Neutrophil (primary cell): ENCODE measurements at regions not wholly inside any gene's neighbourhood (a gene's known extent, or its start where the extent isn't known, plus 50 kb on each side); places are given as distances from the start of the nearest gene placed in this dataset.

Experiments
- H3K27ac ChIP-seq: fragments of 200-600 bp; sonication (generic); 2 replicates; pipeline ENCODE4 v1.5.1; 2016; ENCODE audit warnings: mild to moderate bottlenecking, moderate library complexity
- H3K27me3 ChIP-seq: fragments of 200-600 bp; sonication (generic); 2 replicates; pipeline ENCODE4 v1.6.0; 2016; ENCODE audit warnings: mild to moderate bottlenecking
- H3K36me3 ChIP-seq: fragments of 200-600 bp; sonication (generic); 2 replicates; pipeline ENCODE4 v1.5.1; 2017
- H3K4me1 ChIP-seq, 2 experiments: fragments of 200-600 bp in 1 of 2; sonication (generic) in 1 of 2; 1 replicate in 1 of 2; 2 replicates in 1 of 2; pipeline versions ENCODE4 v1.5.1 to v1.6.1; 2013 to 2016; ENCODE audit warnings: low read depth in 1 of 2, low read length in 1 of 2, mild to moderate bottlenecking in 1 of 2, moderate library complexity in 1 of 2; ENCODE audit not compliant: control insufficient read depth in 1 of 2, insufficient read depth in 1 of 2
- H3K4me3 ChIP-seq, 2 experiments: fragments of 200-600 bp in 1 of 2; sonication (generic) in 1 of 2; 1 replicate in 1 of 2; 2 replicates in 1 of 2; pipeline ENCODE4 v1.5.1; 2013 to 2016; ENCODE audit warnings: low read depth in 1 of 2, low read length in 1 of 2, mild to moderate bottlenecking in 1 of 2, moderate library complexity in 1 of 2
- H3K9me3 ChIP-seq: fragments of 200-600 bp; sonication (generic); 2 replicates; pipeline ENCODE4 v1.5.1; 2016
- CTCF ChIP-seq: fragments of 200-600 bp; sonication (generic); IDR thresholded peaks from 2 replicates; pipeline ENCODE4 v1.5.1; 2016; ENCODE audit warnings: antibody characterized with exemption

- Histone ChIP-seq H3K9me3 (no peaks in the 10 kb centered on the region), H3K27me3 (no peaks in the 10 kb centered on the region), H3K36me3 (no peaks in the 10 kb centered on the region), H3K27ac (no peak overlapping the region), H3K4me3 (no peak overlapping the region), H3K4me1 (no peaks in the 10 kb centered on the region)
- TF ChIP-seq CTCF = no peak
Observed at GRCh38 chr6:140174524-140174923, 800.1 kb upstream of the CITED2 start.

- Histone ChIP-seq H3K9me3 (no peaks in the 10 kb centered on the region), H3K4me3 (no peak overlapping the region), H3K27ac (no peak overlapping the region), H3K4me1 (no peaks in the 10 kb centered on the region), H3K27me3 (no peaks in the 10 kb centered on the region), H3K36me3 (no peaks in the 10 kb centered on the region)
- no peak for TF ChIP-seq CTCF
Observed at GRCh38 chr6:140168365-140168764, 793.9 kb upstream of the CITED2 start.

- TF ChIP-seq CTCF = no peak
- no peaks in the 10 kb centered on the region for H3K36me3 ChIP-seq
- H3K9me3 ChIP-seq = no peaks in the 10 kb centered on the region
- H3K4me3 ChIP-seq = no peak overlapping the region
- no peaks in the 10 kb centered on the region for H3K27me3 ChIP-seq
- H3K4me1 ChIP-seq = no peaks in the 10 kb centered on the region
- H3K27ac ChIP-seq = no peak overlapping the region
Observed at GRCh38 chr6:140160909-140161308, 786.5 kb upstream of the CITED2 start.

- no peaks in the 10 kb centered on the region for H3K4me1 ChIP-seq
- TF ChIP-seq CTCF = no peak
- no peak overlapping the region for H3K4me3 ChIP-seq
- H3K36me3 ChIP-seq = no peaks in the 10 kb centered on the region
- H3K27ac ChIP-seq = no peak overlapping the region
- no peaks in the 10 kb centered on the region for H3K27me3 ChIP-seq
- H3K9me3 ChIP-seq = no peaks in the 10 kb centered on the region
Observed at GRCh38 chr6:140160494-140160893, 786.0 kb upstream of the CITED2 start.

GRCh38 chr6:140156131-140156530, 781.7 kb upstream of the CITED2 start:
- Histone ChIP-seq H3K27me3 (no peaks in the 10 kb centered on the region), H3K9me3 (no peaks in the 10 kb centered on the region), H3K4me3 (no peak overlapping the region), H3K27ac (no peak overlapping the region), H3K36me3 (no peaks in the 10 kb centered on the region), H3K4me1 (no peaks in the 10 kb centered on the region)
- TF ChIP-seq CTCF = no peak
